Neural progenitor cell (in vitro differentiated cells): ENCODE measurements at regions not wholly inside any gene's neighbourhood (a gene's known extent, or its start where the extent isn't known, plus 50 kb on each side); places are given as distances from the start of the nearest gene placed in this dataset.

Experiments
- DNase-seq: peaks from one replicate; pipeline ENCODE4 v3.0.0-alpha.2; 2016; ENCODE audit warnings: low spot score
- H2AFZ ChIP-seq: fragments of 200-600 bp; sonication (generic); replicated peaks from 2 replicates; pipeline ENCODE4 v1.6.1; 2016; ENCODE audit warnings: antibody characterized with exemption
- H3F3A ChIP-seq: fragments of 200-600 bp; sonication (generic); 2 replicates; pipeline ENCODE4 v1.6.1; 2016; ENCODE audit warnings: antibody characterized with exemption, low read depth
- H3K27ac ChIP-seq: fragments of 200-600 bp; sonication (generic); 2 replicates; pipeline ENCODE4 v1.5.1; 2016; ENCODE audit warnings: mild to moderate bottlenecking
- H3K27me3 ChIP-seq: fragments of 200-600 bp; sonication (generic); 2 replicates; pipeline ENCODE4 v1.6.1; 2016; ENCODE audit warnings: mild to moderate bottlenecking, moderate library complexity
- H3K36me3 ChIP-seq: fragments of 200-600 bp; sonication (generic); 2 replicates; pipeline ENCODE4 v1.5.1; 2016
- H3K4me1 ChIP-seq: fragments of 200-600 bp; sonication (generic); 2 replicates; pipeline ENCODE4 v1.6.1; 2016; ENCODE audit warnings: mixed run types
- H3K4me2 ChIP-seq: fragments of 200-600 bp; sonication (generic); 2 replicates; pipeline ENCODE4 v1.6.1; 2016
- H3K4me3 ChIP-seq: fragments of 200-600 bp; sonication (generic); 2 replicates; pipeline ENCODE4 v1.5.1; 2016
- H3K79me2 ChIP-seq: fragments of 200-600 bp; sonication (generic); 2 replicates; pipeline ENCODE4 v1.6.1; 2016; ENCODE audit warnings: low read depth
- H3K9ac ChIP-seq: fragments of 200-600 bp; sonication (generic); 2 replicates; pipeline ENCODE4 v1.6.1; 2016
- H3K9me3 ChIP-seq: fragments of 200-600 bp; sonication (generic); 2 replicates; pipeline ENCODE4 v1.5.1; 2016; ENCODE audit warnings: low read depth
- H4K20me1 ChIP-seq: fragments of 200-600 bp; sonication (generic); 2 replicates; pipeline ENCODE4 v1.6.1; 2016; ENCODE audit warnings: low read depth
- H3K27ac Mint-ChIP-seq: 3 replicates; pipeline ENCODE4 v1.8.0; 2021; ENCODE audit warnings: mixed read lengths
- H3K27me3 Mint-ChIP-seq: 2 replicates; pipeline ENCODE4 v1.8.0; 2022; ENCODE audit warnings: low read depth, mild to moderate bottlenecking, inconsistent platforms, moderate library complexity, mixed read lengths; ENCODE audit not compliant: insufficient read depth
- H3K36me3 Mint-ChIP-seq: 3 replicates; pipeline ENCODE4 v1.8.0; 2021; ENCODE audit warnings: mixed read lengths
- H3K4me1 Mint-ChIP-seq: 3 replicates; pipeline ENCODE4 v1.8.0; 2021; ENCODE audit warnings: mixed read lengths
- H3K4me3 Mint-ChIP-seq: 3 replicates; pipeline ENCODE4 v1.8.0; 2021; ENCODE audit warnings: mild to moderate bottlenecking, moderate library complexity, mixed read lengths
- H3K9me3 Mint-ChIP-seq: 3 replicates; pipeline ENCODE4 v1.8.0; 2020; ENCODE audit warnings: mixed read lengths
- CTCF ChIP-seq: fragments of 200-600 bp; sonication (generic); IDR thresholded peaks from 2 replicates; pipeline ENCODE4 v1.5.1; 2017; ENCODE audit warnings: antibody characterized with exemption, mild to moderate bottlenecking
- EZH2 ChIP-seq: fragments of 200-600 bp; sonication (generic); IDR thresholded peaks from 2 replicates; pipeline ENCODE4 v1.6.1; 2017; ENCODE audit warnings: antibody characterized with exemption, mild to moderate bottlenecking, moderate library complexity
- EZH2phosphoT487 ChIP-seq: fragments of 200-600 bp; sonication (generic); IDR thresholded peaks from 2 replicates; pipeline ENCODE4 v1.6.1; 2017; ENCODE audit warnings: antibody characterized with exemption

GRCh38 chr13:65943708-65944107, 1286.4 kb downstream of the PCDH9 start:
- H3K36me3 Mint-ChIP-seq: no peaks in the 10 kb centered on the region
- Histone ChIP-seq H3K4me2 (no peak overlapping the region), H3K79me2 (no peaks in the 10 kb centered on the region), H3K27ac (no peak overlapping the region), H4K20me1 (no peaks in the 10 kb centered on the region), H3K36me3 (no peaks in the 10 kb centered on the region), H2AFZ (no peak overlapping the region), H3K4me1 (no peaks in the 10 kb centered on the region), H3K27me3 (no peaks in the 10 kb centered on the region), H3F3A (no peaks in the 10 kb centered on the region), H3K9ac (no peak overlapping the region), H3K4me3 (no peak overlapping the region), H3K9me3 (no peaks in the 10 kb centered on the region)
- H3K4me1 Mint-ChIP-seq: no peaks in the 10 kb centered on the region
- TF ChIP-seq EZH2 (no peak), CTCF (no peak), EZH2phosphoT487 (no peak)
- H3K27ac Mint-ChIP-seq: no peak overlapping the region
- no peaks in the 10 kb centered on the region for H3K9me3 Mint-ChIP-seq
- no peak for DNase-seq
- no peak overlapping the region for H3K4me3 Mint-ChIP-seq
- no peaks in the 10 kb centered on the region for H3K27me3 Mint-ChIP-seq

- Histone ChIP-seq H2AFZ (no peak overlapping the region), H4K20me1 (no peaks in the 10 kb centered on the region), H3K27me3 (no peaks in the 10 kb centered on the region), H3K4me2 (no peak overlapping the region), H3K27ac (no peak overlapping the region), H3K4me3 (no peak overlapping the region), H3F3A (no peaks in the 10 kb centered on the region), H3K9me3 (no peaks in the 10 kb centered on the region), H3K36me3 (no peaks in the 10 kb centered on the region), H3K9ac (no peak overlapping the region), H3K4me1 (no peaks in the 10 kb centered on the region), H3K79me2 (no peaks in the 10 kb centered on the region)
- H3K9me3 Mint-ChIP-seq: no peaks in the 10 kb centered on the region
- no peaks in the 10 kb centered on the region for H3K27me3 Mint-ChIP-seq
- no peaks in the 10 kb centered on the region for H3K36me3 Mint-ChIP-seq
- DNase-seq: no peak
- H3K4me1 Mint-ChIP-seq: no peaks in the 10 kb centered on the region
- H3K4me3 Mint-ChIP-seq: no peak overlapping the region
- TF ChIP-seq EZH2 (no peak), CTCF (no peak)
- no peak overlapping the region for H3K27ac Mint-ChIP-seq
These were observed 1287.1 kb downstream of the PCDH9 start for GRCh38 chr13:65943024-65943423.

- Histone ChIP-seq H3K27ac (no peak overlapping the region), H3F3A (no peaks in the 10 kb centered on the region), H3K4me3 (no peak overlapping the region), H3K9ac (no peak overlapping the region), H3K27me3 (no peaks in the 10 kb centered on the region), H4K20me1 (no peaks in the 10 kb centered on the region), H3K9me3 (no peaks in the 10 kb centered on the region), H3K4me1 (no peaks in the 10 kb centered on the region), H2AFZ (no peak overlapping the region), H3K36me3 (no peaks in the 10 kb centered on the region), H3K79me2 (no peaks in the 10 kb centered on the region), H3K4me2 (no peak overlapping the region)
- Mint-ChIP-seq H3K9me3 (no peaks in the 10 kb centered on the region), H3K4me3 (no peak overlapping the region), H3K4me1 (no peaks in the 10 kb centered on the region), H3K27me3 (no peaks in the 10 kb centered on the region), H3K27ac (no peak overlapping the region), H3K36me3 (no peaks in the 10 kb centered on the region)
- DNase-seq: no peak
- no peak for TF ChIP-seq CTCF
- TF ChIP-seq EZH2: no peak
- TF ChIP-seq EZH2phosphoT487: no peak
These were observed 1289.4 kb downstream of the PCDH9 start for GRCh38 chr13:65940720-65941119.

- no peak for TF ChIP-seq CTCF
- TF ChIP-seq EZH2: no peak
- TF ChIP-seq EZH2phosphoT487: no peak
- Mint-ChIP-seq H3K36me3 (no peaks in the 10 kb centered on the region), H3K27ac (no peak overlapping the region), H3K4me3 (no peak overlapping the region), H3K4me1 (no peaks in the 10 kb centered on the region), H3K9me3 (no peaks in the 10 kb centered on the region), H3K27me3 (no peaks in the 10 kb centered on the region)
- Histone ChIP-seq H3K4me2 (no peak overlapping the region), H2AFZ (no peak overlapping the region), H3K4me3 (no peak overlapping the region), H3K9ac (no peak overlapping the region), H3K27me3 (no peaks in the 10 kb centered on the region), H3K4me1 (no peaks in the 10 kb centered on the region), H3K36me3 (no peaks in the 10 kb centered on the region), H3K79me2 (no peaks in the 10 kb centered on the region), H3K9me3 (no peaks in the 10 kb centered on the region), H4K20me1 (no peaks in the 10 kb centered on the region), H3K27ac (no peak overlapping the region), H3F3A (no peaks in the 10 kb centered on the region)
- no peak for DNase-seq
These were observed 1292.9 kb downstream of the PCDH9 start for GRCh38 chr13:65937251-65937650.
